AG10803 (cell line): ENCODE measurements at regions not wholly inside any gene's neighbourhood (a gene's known extent, or its start where the extent isn't known, plus 50 kb on each side); places are given as distances from the start of the nearest gene placed in this dataset.

Source experiments
- DNase-seq: peaks from one replicate; pipeline ENCODE4 v3.0.0; 2010; ENCODE audit warnings: low read depth
- H3K4me3 ChIP-seq: 2 replicates; pipeline ENCODE4 v1.5.1; 2011; ENCODE audit warnings: mild to moderate bottlenecking, low read length, control low read depth
- CTCF ChIP-seq: conservative IDR thresholded peaks from 2 replicates; pipeline ENCODE4 v1.5.1; 2011; ENCODE audit warnings: mild to moderate bottlenecking, low read length, control low read depth, inconsistent platforms

GRCh38 chr21:40972151-40972550 is 125.2 kb upstream of the DSCAM start:
- no peak for TF ChIP-seq CTCF
- no peak for DNase-seq
- no peak overlapping the region for H3K4me3 ChIP-seq

- no peak for DNase-seq
- H3K4me3 ChIP-seq: no peak overlapping the region
- no peak for TF ChIP-seq CTCF
Observed at GRCh38 chr21:40976198-40977109, 129.5 kb upstream of the DSCAM start.

- no peak for TF ChIP-seq CTCF
- no peak for DNase-seq
- H3K4me3 ChIP-seq: no peak overlapping the region
Observed at GRCh38 chr21:40985370-40985769, 138.4 kb upstream of the DSCAM start.

- no peak for TF ChIP-seq CTCF
- H3K4me3 ChIP-seq: no peak overlapping the region
- DNase-seq: no peak
Observed at GRCh38 chr21:40990366-40990765, 143.4 kb upstream of the DSCAM start.

GRCh38 chr21:40997831-40998230 is 150.9 kb upstream of the DSCAM start:
- TF ChIP-seq CTCF: no peak
- no peak for DNase-seq
- no peak overlapping the region for H3K4me3 ChIP-seq

GRCh38 chr21:41000838-41001237 is 153.9 kb upstream of the DSCAM start:
- no peak for DNase-seq
- TF ChIP-seq CTCF: no peak
- H3K4me3 ChIP-seq: no peak overlapping the region

GRCh38 chr21:41006636-41007035 is 159.7 kb upstream of the DSCAM start:
- H3K4me3 ChIP-seq: no peak overlapping the region
- DNase-seq: no peak
- no peak for TF ChIP-seq CTCF
